ENCODE measurements at regions not wholly inside any gene's neighbourhood (a gene's known extent, or its start where the extent isn't known, plus 50 kb on each side); places are given as distances from the start of the nearest gene placed in this dataset.
"Not testable (repeated sequence)": the region's sequence is repeated elsewhere in the genome, so short reads cannot be mapped to it uniquely, and the experiment has no call there.

GRCh38 chr4:177185151-177185550 is 124.5 kb upstream of the NEIL3 start:
- TF ChIP-seq CTCF (IDR thresholded peaks at IDR 0.05; ENCODE audit: low read depth, low read length, missing control alignments) = no peak
- H3K4me3 ChIP-seq (replicated peaks; ENCODE audit: low read depth, low read length) = no peak overlapping the region
- DNase-seq (ENCODE audit: extremely low read depth, low read depth) = no peak

GRCh38 chr4:177185579-177185978 is 124.1 kb upstream of the NEIL3 start:
- TF ChIP-seq CTCF (IDR thresholded peaks at IDR 0.05; ENCODE audit: low read depth, low read length, missing control alignments) = no peak
- DNase-seq (ENCODE audit: extremely low read depth, low read depth) = no peak
- H3K4me3 ChIP-seq (replicated peaks; ENCODE audit: low read depth, low read length) = no peak overlapping the region

- DNase-seq (ENCODE audit: extremely low read depth, low read depth) = no peak
- H3K4me3 ChIP-seq (replicated peaks; ENCODE audit: low read depth, low read length) = no peak overlapping the region
- no peak for TF ChIP-seq CTCF (IDR thresholded peaks at IDR 0.05; ENCODE audit: low read depth, low read length, missing control alignments)
These were observed 122.3 kb upstream of the NEIL3 start for GRCh38 chr4:177187371-177187770.

GRCh38 chr4:177190995-177191580 is 118.6 kb upstream of the NEIL3 start:
- TF ChIP-seq CTCF (IDR thresholded peaks at IDR 0.05; ENCODE audit: low read depth, low read length, missing control alignments) = no peak
- no peak overlapping the region for H3K4me3 ChIP-seq (replicated peaks; ENCODE audit: low read depth, low read length)
- DNase-seq (ENCODE audit: extremely low read depth, low read depth) = peak; percentile 7

- no peak overlapping the region for H3K4me3 ChIP-seq (replicated peaks; ENCODE audit: low read depth, low read length)
- no peak for DNase-seq (ENCODE audit: extremely low read depth, low read depth)
- TF ChIP-seq CTCF (IDR thresholded peaks at IDR 0.05; ENCODE audit: low read depth, low read length, missing control alignments) = no peak
These were observed 118.1 kb upstream of the NEIL3 start for GRCh38 chr4:177191586-177191985.

GRCh38 chr4:177191991-177192390 is 117.7 kb upstream of the NEIL3 start:
- no peak for TF ChIP-seq CTCF (IDR thresholded peaks at IDR 0.05; ENCODE audit: low read depth, low read length, missing control alignments)
- no peak for DNase-seq (ENCODE audit: extremely low read depth, low read depth)
- no peak overlapping the region for H3K4me3 ChIP-seq (replicated peaks; ENCODE audit: low read depth, low read length)

- DNase-seq (ENCODE audit: extremely low read depth, low read depth); H3K4me3 ChIP-seq (replicated peaks; ENCODE audit: low read depth, low read length): not testable (repeated sequence)
These were observed 116.5 kb upstream of the NEIL3 start for GRCh38 chr4:177193024-177193715.
